HG03439 (cell line): ENCODE measurements at regions not wholly inside any gene's neighbourhood (a gene's known extent, or its start where the extent isn't known, plus 50 kb on each side); places are given as distances from the start of the nearest gene placed in this dataset.
"Not testable (repeated sequence)": the region's sequence is repeated elsewhere in the genome, so short reads cannot be mapped to it uniquely, and the experiment has no call there.

ENCODE experiments used
- ATAC-seq: cut with Tn5 transposase; IDR thresholded peaks from one replicate; pipeline ENCODE4 v1.9.1; 2021; ENCODE audit warnings: mild to moderate bottlenecking, moderate library complexity; ENCODE audit not compliant: unreplicated experiment

GRCh38 chr14:45990252-45990651 is 661.3 kb downstream of the RPL10L start:
- ATAC-seq = no peak

GRCh38 chr14:45976001-45976400 is 675.6 kb downstream of the RPL10L start:
- ATAC-seq = no peak

- no peak for ATAC-seq
Observed at GRCh38 chr14:45972416-45972815, 679.2 kb downstream of the RPL10L start.

GRCh38 chr14:45970621-45971020 is 681.0 kb downstream of the RPL10L start:
- no peak for ATAC-seq

GRCh38 chr14:45968037-45968436 is 683.5 kb downstream of the RPL10L start:
- no peak for ATAC-seq

- ATAC-seq = no peak
Observed at GRCh38 chr14:45949479-45949878, 696.5 kb upstream of the MIS18BP1 start.

GRCh38 chr14:45947830-45948229 is 694.8 kb upstream of the MIS18BP1 start:
- no peak for ATAC-seq

GRCh38 chr14:45946251-45946650 is 693.2 kb upstream of the MIS18BP1 start:
- no peak for ATAC-seq

- ATAC-seq = no peak
Observed at GRCh38 chr14:45940318-45940717, 687.3 kb upstream of the MIS18BP1 start.

GRCh38 chr14:45939572-45939971 is 686.6 kb upstream of the MIS18BP1 start:
- no peak for ATAC-seq

- ATAC-seq = not testable (repeated sequence)
Observed at GRCh38 chr14:45919995-45920394, 667.0 kb upstream of the MIS18BP1 start.

GRCh38 chr14:45916340-45916953 is 663.4 kb upstream of the MIS18BP1 start:
- ATAC-seq = no peak

GRCh38 chr14:45907782-45908181 is 654.8 kb upstream of the MIS18BP1 start:
- ATAC-seq = no peak

- ATAC-seq = peak; percentile 84
Observed at GRCh38 chr14:45906257-45906656, 653.3 kb upstream of the MIS18BP1 start.

- ATAC-seq = no peak
Observed at GRCh38 chr14:45905672-45906071, 652.7 kb upstream of the MIS18BP1 start.

- no peak for ATAC-seq
Observed at GRCh38 chr14:45904314-45904713, 651.3 kb upstream of the MIS18BP1 start.

- ATAC-seq = no peak
Observed at GRCh38 chr14:45902241-45902640, 649.2 kb upstream of the MIS18BP1 start.

- no peak for ATAC-seq
Observed at GRCh38 chr14:45897439-45897838, 644.4 kb upstream of the MIS18BP1 start.

GRCh38 chr14:45893127-45893526 is 640.1 kb upstream of the MIS18BP1 start:
- no peak for ATAC-seq

GRCh38 chr14:45891417-45892080 is 638.5 kb upstream of the MIS18BP1 start:
- no peak for ATAC-seq

GRCh38 chr14:45888766-45889285 is 635.8 kb upstream of the MIS18BP1 start:
- ATAC-seq = not testable (repeated sequence)

GRCh38 chr14:45877981-45878380 is 625.0 kb upstream of the MIS18BP1 start:
- ATAC-seq = no peak
